Fibroblast of mammary gland (primary cell): ENCODE measurements at regions not wholly inside any gene's neighbourhood (a gene's known extent, or its start where the extent isn't known, plus 50 kb on each side); places are given as distances from the start of the nearest gene placed in this dataset.

Experiments used
- DNase-seq: peaks from one replicate; pipeline ENCODE4 v3.0.0-alpha.2; 2010; ENCODE audit warnings: low read depth
- H3K4me3 ChIP-seq: 2 replicates; pipeline ENCODE4 v1.5.1; 2011; ENCODE audit warnings: low read depth, mild to moderate bottlenecking, low read length, moderate library complexity; ENCODE audit not compliant: control insufficient read depth
- CTCF ChIP-seq: conservative IDR thresholded peaks from 2 replicates; pipeline ENCODE4 v1.5.1; 2011; ENCODE audit warnings: low read depth, low read length, inconsistent platforms; ENCODE audit not compliant: control insufficient read depth, insufficient read depth

GRCh38 chr4:79046016-79046592 lies 106.9 kb upstream of the PAQR3 start:
- H3K4me3 ChIP-seq: no peak overlapping the region
- no peak for DNase-seq
- no peak for TF ChIP-seq CTCF

GRCh38 chr4:79044141-79044659 lies 105.0 kb upstream of the PAQR3 start:
- no peak for TF ChIP-seq CTCF
- no peak for DNase-seq
- H3K4me3 ChIP-seq: no peak overlapping the region

- no peak for DNase-seq
- no peak overlapping the region for H3K4me3 ChIP-seq
- no peak for TF ChIP-seq CTCF
Observed at GRCh38 chr4:79043138-79043537, 103.9 kb upstream of the PAQR3 start.

GRCh38 chr4:79042079-79042674 lies 102.9 kb upstream of the PAQR3 start:
- peak; percentile 30 for DNase-seq
- H3K4me3 ChIP-seq: no peak overlapping the region
- TF ChIP-seq CTCF: peak; percentile 48

- no peak overlapping the region for H3K4me3 ChIP-seq
- TF ChIP-seq CTCF: no peak
- no peak for DNase-seq
Observed at GRCh38 chr4:79034544-79034943, 95.3 kb upstream of the PAQR3 start.

GRCh38 chr4:79030973-79031372 lies 91.7 kb upstream of the PAQR3 start:
- no peak overlapping the region for H3K4me3 ChIP-seq
- no peak for TF ChIP-seq CTCF
- DNase-seq: no peak
